ENCODE measurements at regions not wholly inside any gene's neighbourhood (a gene's known extent, or its start where the extent isn't known, plus 50 kb on each side); places are given as distances from the start of the nearest gene placed in this dataset.

DNA sequence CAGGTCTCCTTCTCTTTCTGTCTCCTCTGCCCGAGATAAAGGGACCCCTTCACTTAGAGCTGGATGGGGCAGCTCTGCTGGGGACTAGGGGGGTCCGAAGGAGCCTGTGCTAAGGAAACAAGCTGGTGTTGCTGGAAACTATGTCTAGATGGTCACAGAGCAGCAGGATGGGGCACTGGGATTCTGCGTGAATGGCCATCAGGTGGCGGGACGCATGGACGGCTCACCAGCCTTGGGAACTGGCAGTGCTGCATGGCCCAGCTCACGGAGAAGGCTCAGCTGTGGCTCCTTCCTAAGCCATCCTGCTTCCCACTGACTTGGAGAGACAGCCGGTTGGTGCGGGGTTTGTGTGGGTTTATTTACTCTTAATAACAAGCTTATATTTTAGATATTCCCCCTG, 411.8 kb downstream of the ZNF536 start:
- TF ChIP-seq, protein P1, sequence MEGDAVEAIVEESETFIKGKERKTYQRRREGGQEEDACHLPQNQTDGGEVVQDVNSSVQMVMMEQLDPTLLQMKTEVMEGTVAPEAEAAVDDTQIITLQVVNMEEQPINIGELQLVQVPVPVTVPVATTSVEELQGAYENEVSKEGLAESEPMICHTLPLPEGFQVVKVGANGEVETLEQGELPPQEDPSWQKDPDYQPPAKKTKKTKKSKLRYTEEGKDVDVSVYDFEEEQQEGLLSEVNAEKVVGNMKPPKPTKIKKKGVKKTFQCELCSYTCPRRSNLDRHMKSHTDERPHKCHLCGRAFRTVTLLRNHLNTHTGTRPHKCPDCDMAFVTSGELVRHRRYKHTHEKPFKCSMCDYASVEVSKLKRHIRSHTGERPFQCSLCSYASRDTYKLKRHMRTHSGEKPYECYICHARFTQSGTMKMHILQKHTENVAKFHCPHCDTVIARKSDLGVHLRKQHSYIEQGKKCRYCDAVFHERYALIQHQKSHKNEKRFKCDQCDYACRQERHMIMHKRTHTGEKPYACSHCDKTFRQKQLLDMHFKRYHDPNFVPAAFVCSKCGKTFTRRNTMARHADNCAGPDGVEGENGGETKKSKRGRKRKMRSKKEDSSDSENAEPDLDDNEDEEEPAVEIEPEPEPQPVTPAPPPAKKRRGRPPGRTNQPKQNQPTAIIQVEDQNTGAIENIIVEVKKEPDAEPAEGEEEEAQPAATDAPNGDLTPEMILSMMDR (IDR thresholded peaks at IDR 0.05; ENCODE audit: insufficient read depth, low read length) = no peak
- TF ChIP-seq SPI1 (IDR thresholded peaks at IDR 0.05; ENCODE audit: borderline replicate concordance, low read depth) = no peak
- TF ChIP-seq POLR2AphosphoS5 (IDR thresholded peaks at IDR 0.05; ENCODE audit: low read depth) = no peak
- TF ChIP-seq GABPA (IDR thresholded peaks at IDR 0.05; ENCODE audit: low read depth) = no peak
- TF ChIP-seq, protein P2, sequence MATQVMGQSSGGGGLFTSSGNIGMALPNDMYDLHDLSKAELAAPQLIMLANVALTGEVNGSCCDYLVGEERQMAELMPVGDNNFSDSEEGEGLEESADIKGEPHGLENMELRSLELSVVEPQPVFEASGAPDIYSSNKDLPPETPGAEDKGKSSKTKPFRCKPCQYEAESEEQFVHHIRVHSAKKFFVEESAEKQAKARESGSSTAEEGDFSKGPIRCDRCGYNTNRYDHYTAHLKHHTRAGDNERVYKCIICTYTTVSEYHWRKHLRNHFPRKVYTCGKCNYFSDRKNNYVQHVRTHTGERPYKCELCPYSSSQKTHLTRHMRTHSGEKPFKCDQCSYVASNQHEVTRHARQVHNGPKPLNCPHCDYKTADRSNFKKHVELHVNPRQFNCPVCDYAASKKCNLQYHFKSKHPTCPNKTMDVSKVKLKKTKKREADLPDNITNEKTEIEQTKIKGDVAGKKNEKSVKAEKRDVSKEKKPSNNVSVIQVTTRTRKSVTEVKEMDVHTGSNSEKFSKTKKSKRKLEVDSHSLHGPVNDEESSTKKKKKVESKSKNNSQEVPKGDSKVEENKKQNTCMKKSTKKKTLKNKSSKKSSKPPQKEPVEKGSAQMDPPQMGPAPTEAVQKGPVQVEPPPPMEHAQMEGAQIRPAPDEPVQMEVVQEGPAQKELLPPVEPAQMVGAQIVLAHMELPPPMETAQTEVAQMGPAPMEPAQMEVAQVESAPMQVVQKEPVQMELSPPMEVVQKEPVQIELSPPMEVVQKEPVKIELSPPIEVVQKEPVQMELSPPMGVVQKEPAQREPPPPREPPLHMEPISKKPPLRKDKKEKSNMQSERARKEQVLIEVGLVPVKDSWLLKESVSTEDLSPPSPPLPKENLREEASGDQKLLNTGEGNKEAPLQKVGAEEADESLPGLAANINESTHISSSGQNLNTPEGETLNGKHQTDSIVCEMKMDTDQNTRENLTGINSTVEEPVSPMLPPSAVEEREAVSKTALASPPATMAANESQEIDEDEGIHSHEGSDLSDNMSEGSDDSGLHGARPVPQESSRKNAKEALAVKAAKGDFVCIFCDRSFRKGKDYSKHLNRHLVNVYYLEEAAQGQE (IDR thresholded peaks at IDR 0.05; ENCODE audit: insufficient replicate concordance, low read depth) = no peak
- Histone ChIP-seq H3K27ac (replicated peaks) (no peak overlapping the region), H3K4me3 (replicated peaks; ENCODE audit: insufficient read depth, low read length) (no peak overlapping the region), H3K27me3 (ENCODE audit: insufficient read depth, poor library complexity, severe bottlenecking) (no peaks in the 10 kb centered on the region)
- DNase-seq (ENCODE audit: low read depth in 1 of 2, low spot score in 1 of 2) = no peak

DNA sequence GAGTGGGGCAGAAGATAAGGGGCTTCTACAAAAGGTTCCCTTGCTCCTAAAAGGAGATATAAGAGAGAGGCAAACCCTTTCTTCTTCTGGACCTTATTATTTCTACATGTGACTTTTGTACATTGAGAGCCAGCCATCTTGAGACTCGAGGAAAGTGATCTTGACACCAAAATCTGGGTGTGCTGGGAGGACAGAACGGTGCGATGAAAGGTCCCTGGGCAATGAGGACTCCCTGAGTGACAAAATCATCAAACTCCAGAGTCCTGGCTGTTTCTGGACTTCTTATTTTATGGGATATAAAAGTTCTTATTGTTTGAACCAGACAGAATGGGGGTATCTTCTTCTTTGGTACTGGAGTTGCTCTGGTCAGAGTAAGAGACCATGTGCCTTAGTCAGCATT, 411.0 kb downstream of the ZNF536 start:
- DNase-seq (ENCODE audit: low read depth in 1 of 2, low spot score in 1 of 2) = no peak
- Histone ChIP-seq H3K27ac (replicated peaks) (no peak overlapping the region), H3K27me3 (ENCODE audit: insufficient read depth, poor library complexity, severe bottlenecking) (no peaks in the 10 kb centered on the region), H3K4me3 (replicated peaks; ENCODE audit: insufficient read depth, low read length) (no peak overlapping the region)
- TF ChIP-seq SPI1 (IDR thresholded peaks at IDR 0.05; ENCODE audit: borderline replicate concordance, low read depth) (no peak), POLR2AphosphoS5 (IDR thresholded peaks at IDR 0.05; ENCODE audit: low read depth) (no peak), GABPA (IDR thresholded peaks at IDR 0.05; ENCODE audit: low read depth) (no peak)
- TF ChIP-seq, protein P1 (IDR thresholded peaks at IDR 0.05; ENCODE audit: insufficient read depth, low read length) = no peak
- TF ChIP-seq, protein P2 (IDR thresholded peaks at IDR 0.05; ENCODE audit: insufficient replicate concordance, low read depth) = no peak

DNA sequence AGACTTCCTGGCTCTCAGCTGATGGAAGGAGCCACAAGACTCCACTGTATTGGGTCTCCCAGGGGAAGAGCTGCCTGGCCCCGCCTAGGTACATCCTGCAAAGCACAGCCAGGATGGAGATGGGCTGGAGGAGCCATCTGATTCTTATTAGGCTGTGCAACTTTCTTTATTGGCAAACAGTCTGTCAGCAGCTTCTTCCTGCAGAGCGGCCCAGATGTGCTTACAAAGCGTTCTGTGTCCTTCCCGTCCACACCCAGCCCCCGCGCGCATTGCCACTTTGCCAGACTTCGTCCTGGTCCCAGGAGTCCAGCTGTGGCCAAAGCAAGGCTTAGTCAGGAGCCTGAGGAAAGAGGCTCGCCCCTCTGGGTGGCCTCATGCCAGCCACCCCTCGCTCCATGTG, 409.3 kb downstream of the ZNF536 start:
- no peak overlapping the region for H3K4me3 ChIP-seq (replicated peaks; ENCODE audit: insufficient read depth, low read length)
- no peak for DNase-seq (ENCODE audit: low read depth in 1 of 2, low spot score in 1 of 2)
- TF ChIP-seq POLR2AphosphoS5 (IDR thresholded peaks at IDR 0.05; ENCODE audit: low read depth) (no peak), SPI1 (IDR thresholded peaks at IDR 0.05; ENCODE audit: borderline replicate concordance, low read depth) (no peak), GABPA (IDR thresholded peaks at IDR 0.05; ENCODE audit: low read depth) (no peak)
- TF ChIP-seq, protein P1 (IDR thresholded peaks at IDR 0.05; ENCODE audit: insufficient read depth, low read length) = no peak
- TF ChIP-seq, protein P2 (IDR thresholded peaks at IDR 0.05; ENCODE audit: insufficient replicate concordance, low read depth) = no peak
- H3K27ac ChIP-seq (replicated peaks) = no peak overlapping the region
- H3K27me3 ChIP-seq (ENCODE audit: insufficient read depth, poor library complexity, severe bottlenecking) = no peaks in the 10 kb centered on the region
